Thymus (tissue), 11 donors: ENCODE measurements at regions not wholly inside any gene's neighbourhood (a gene's known extent, or its start where the extent isn't known, plus 50 kb on each side); places are given as distances from the start of the nearest gene placed in this dataset.

ENCODE experiments used
- DNase-seq, 9 donors: peaks; one replicate each; pipeline ENCODE4 v3.0.0-alpha.2; 2013; ENCODE audit warnings: low spot score in 9 of 9, low read depth in 6 of 9, missing footprints in 1 of 9
- H3K27ac ChIP-seq, 2 donors: one replicate each; pipeline ENCODE4 v1.5.1; 2013; ENCODE audit warnings: control low read depth in 1 of 2, low read depth in 1 of 2, low read length in 1 of 2, mild to moderate bottlenecking in 1 of 2, moderate library complexity in 1 of 2
- H3K27me3 ChIP-seq, 2 donors: one replicate each; pipeline ENCODE4 v1.5.1; 2013; ENCODE audit warnings: low read length in 1 of 2; ENCODE audit not compliant: control insufficient read depth in 2 of 2, insufficient read depth in 1 of 2
- H3K36me3 ChIP-seq, 2 donors: one replicate each; pipeline ENCODE4 v1.5.1; 2013; ENCODE audit warnings: low read length in 1 of 2, mild to moderate bottlenecking in 1 of 2, moderate library complexity in 1 of 2; ENCODE audit not compliant: control insufficient read depth in 2 of 2, insufficient read depth in 2 of 2
- H3K4me1 ChIP-seq, 2 donors: one replicate each; pipeline ENCODE4 v1.5.1; 2013; ENCODE audit warnings: low read length in 2 of 2; ENCODE audit not compliant: control insufficient read depth in 2 of 2, insufficient read depth in 2 of 2
- H3K4me3 ChIP-seq, 2 donors: one replicate each; pipeline ENCODE4 v1.5.1; 2013; ENCODE audit warnings: low read length in 2 of 2, control low read depth in 1 of 2, mild to moderate bottlenecking in 1 of 2
- H3K9me3 ChIP-seq, 2 donors: one replicate each; pipeline ENCODE4 v1.5.1; 2013; ENCODE audit warnings: low read length in 1 of 2, mild to moderate bottlenecking in 1 of 2; ENCODE audit not compliant: control insufficient read depth in 2 of 2, insufficient read depth in 1 of 2
- WGBS: extraction: QIAGEN DNeasy Blood & Tissue Kit; methylation state at CpG from one replicate; pipeline ENCODE4 v1.1.7; 2013; 5-methylcytosine and 5-hydroxymethylcytosine counted together
- donor health status: healthy.

- H3K36me3 ChIP-seq = no peaks in the 10 kb centered on the region
- no peaks in the 10 kb centered on the region for H3K27me3 ChIP-seq
- no peak for DNase-seq
- no peak overlapping the region for H3K27ac ChIP-seq
- WGBS = 92% methylated on average over 11 of the region's 11 CpGs
- H3K9me3 ChIP-seq = no peaks in the 10 kb centered on the region
- H3K4me3 ChIP-seq = no peak overlapping the region
- no peaks in the 10 kb centered on the region for H3K4me1 ChIP-seq
These were observed 124.2 kb downstream of the TMCO5A start for GRCh38 chr15:38058596-38059075.

GRCh38 chr15:38059665-38060064 lies 125.2 kb downstream of the TMCO5A start:
- Histone ChIP-seq H3K4me1 (no peaks in the 10 kb centered on the region), H3K36me3 (no peaks in the 10 kb centered on the region), H3K27me3 (no peaks in the 10 kb centered on the region), H3K27ac (no peak overlapping the region), H3K9me3 (no peaks in the 10 kb centered on the region), H3K4me3 (no peak overlapping the region)
- 99% methylated on average over 1 of the region's 1 CpG for WGBS
- no peak for DNase-seq

- Histone ChIP-seq H3K4me3 (no peak overlapping the region), H3K36me3 (no peaks in the 10 kb centered on the region), H3K9me3 (no peaks in the 10 kb centered on the region), H3K27me3 (no peaks in the 10 kb centered on the region), H3K4me1 (no peaks in the 10 kb centered on the region), H3K27ac (no peak overlapping the region)
- 70% methylated on average over 6 of the region's 6 CpGs for WGBS
- DNase-seq = no peak
These were observed 127.6 kb downstream of the TMCO5A start for GRCh38 chr15:38061856-38062649.

GRCh38 chr15:38062696-38063095 lies 128.3 kb downstream of the TMCO5A start:
- 96% methylated on average over 7 of the region's 7 CpGs for WGBS
- no peaks in the 10 kb centered on the region for H3K27me3 ChIP-seq
- no peaks in the 10 kb centered on the region for H3K4me1 ChIP-seq
- H3K27ac ChIP-seq = no peak overlapping the region
- H3K36me3 ChIP-seq = no peaks in the 10 kb centered on the region
- no peak overlapping the region for H3K4me3 ChIP-seq
- DNase-seq = no peak
- no peaks in the 10 kb centered on the region for H3K9me3 ChIP-seq

GRCh38 chr15:38065721-38066345 lies 131.4 kb downstream of the TMCO5A start:
- no peak overlapping the region for H3K27ac ChIP-seq
- no peaks in the 10 kb centered on the region for H3K36me3 ChIP-seq
- H3K4me3 ChIP-seq = no peak overlapping the region
- peaks cover 3 to 14% of the 10 kb centered on the region in 2 donors for H3K4me1 ChIP-seq
- no peaks in the 10 kb centered on the region for H3K27me3 ChIP-seq
- no peak for DNase-seq
- H3K9me3 ChIP-seq = no peaks in the 10 kb centered on the region
- WGBS = 79% methylated on average over 5 of the region's 5 CpGs

GRCh38 chr15:38066612-38067011 lies 132.2 kb downstream of the TMCO5A start:
- no peaks in the 10 kb centered on the region for H3K36me3 ChIP-seq

DNA sequence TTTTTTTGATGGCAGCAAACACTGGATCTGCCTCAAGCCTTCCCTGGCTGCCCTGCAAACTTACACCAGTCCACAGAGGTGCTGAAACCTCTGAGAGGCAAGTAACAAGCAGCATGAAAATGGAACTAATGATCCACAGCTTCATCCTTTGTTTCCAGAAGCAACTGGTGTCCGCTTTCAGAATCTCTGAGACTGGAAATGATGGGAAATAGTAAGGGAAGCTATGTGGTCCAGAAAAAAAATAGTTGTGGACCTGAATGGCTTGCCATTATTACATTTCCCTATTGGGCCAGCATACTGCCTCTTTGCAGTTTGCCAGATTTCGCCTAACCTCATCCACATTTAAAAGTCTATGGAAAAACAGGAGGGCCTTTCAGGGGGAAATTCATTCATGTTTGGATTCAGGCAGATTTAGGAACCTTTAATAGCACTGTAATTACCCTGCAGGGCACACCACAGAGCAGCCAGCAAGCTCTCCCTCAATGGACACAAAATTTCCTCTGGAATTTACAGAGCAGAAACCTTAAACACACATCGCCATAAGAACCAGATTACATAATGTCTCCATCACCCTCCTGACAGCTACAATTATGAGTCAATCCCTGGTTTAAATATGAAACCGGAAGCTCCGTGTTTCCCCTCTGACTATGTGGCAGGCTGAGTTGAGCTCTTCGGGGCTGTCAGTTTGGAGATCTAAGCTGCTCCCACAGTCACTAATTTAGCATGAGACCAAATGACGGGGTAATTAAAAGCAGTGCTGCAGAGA lies 134.4 kb downstream of the TMCO5A start:
- peak in 4 of 9 donors; percentile 16 to 67 (median 24) for DNase-seq
- H3K9me3 ChIP-seq = no peaks in the 10 kb centered on the region
- 30% methylated on average over 7 of the region's 7 CpGs for WGBS
- H3K27me3 ChIP-seq = peaks cover 4 to 21% of the 10 kb centered on the region in 2 donors
- H3K36me3 ChIP-seq = no peaks in the 10 kb centered on the region
- H3K27ac ChIP-seq = peak overlapping the region in 1 of 2 donors; percentile 60
- H3K4me3 ChIP-seq = no peak overlapping the region
- H3K4me1 ChIP-seq = peaks cover 8 to 24% of the 10 kb centered on the region in 2 donors

More at GRCh38 chr15:38066612-38067011, 132.2 kb downstream of the TMCO5A start:
- Histone ChIP-seq H3K27ac (no peak overlapping the region), H3K9me3 (no peaks in the 10 kb centered on the region), H3K4me3 (no peak overlapping the region), H3K27me3 (peaks cover 0 to 1% of the 10 kb centered on the region in 2 donors), H3K4me1 (peaks cover 3 to 14% of the 10 kb centered on the region in 2 donors)
- no peak for DNase-seq
- WGBS = 97% methylated on average over 3 of the region's 3 CpGs

DNA sequence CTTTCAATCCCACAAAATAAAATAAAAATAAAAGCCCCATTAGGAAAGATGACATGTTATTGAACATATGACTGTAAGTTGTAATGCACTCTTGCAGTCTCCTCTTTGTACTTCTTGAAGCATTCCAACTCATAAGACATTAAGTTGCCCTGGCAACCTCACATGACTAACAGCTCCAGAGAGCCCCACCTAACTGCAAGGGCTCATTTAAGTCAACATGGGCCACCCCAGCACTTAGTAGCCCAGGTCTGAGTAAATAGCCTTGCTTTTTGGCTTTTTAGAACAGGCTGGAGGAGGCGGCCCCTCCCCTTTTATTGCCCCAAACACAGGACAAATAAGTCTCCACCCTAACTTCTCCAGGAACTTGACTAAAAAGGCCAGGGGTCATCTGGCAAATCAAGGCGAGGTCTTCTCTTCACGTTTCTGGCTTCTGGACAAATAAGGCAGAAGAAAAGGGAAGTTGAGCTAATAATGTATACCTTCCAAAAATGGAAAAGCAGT lies 135.1 kb downstream of the TMCO5A start:
- Histone ChIP-seq H3K36me3 (no peaks in the 10 kb centered on the region), H3K27ac (peak overlapping the region in 1 of 2 donors; percentile 60), H3K9me3 (no peaks in the 10 kb centered on the region), H3K4me1 (peaks cover 8 to 24% of the 10 kb centered on the region in 2 donors), H3K4me3 (no peak overlapping the region), H3K27me3 (peaks cover 4 to 21% of the 10 kb centered on the region in 2 donors)
- DNase-seq = peak in 1 of 9 donors; percentile 29
- WGBS = 72% methylated on average over 3 of the region's 3 CpGs
